ENCODE measurements at regions not wholly inside any gene's neighbourhood (a gene's known extent, or its start where the extent isn't known, plus 50 kb on each side); places are given as distances from the start of the nearest gene placed in this dataset.

DNA sequence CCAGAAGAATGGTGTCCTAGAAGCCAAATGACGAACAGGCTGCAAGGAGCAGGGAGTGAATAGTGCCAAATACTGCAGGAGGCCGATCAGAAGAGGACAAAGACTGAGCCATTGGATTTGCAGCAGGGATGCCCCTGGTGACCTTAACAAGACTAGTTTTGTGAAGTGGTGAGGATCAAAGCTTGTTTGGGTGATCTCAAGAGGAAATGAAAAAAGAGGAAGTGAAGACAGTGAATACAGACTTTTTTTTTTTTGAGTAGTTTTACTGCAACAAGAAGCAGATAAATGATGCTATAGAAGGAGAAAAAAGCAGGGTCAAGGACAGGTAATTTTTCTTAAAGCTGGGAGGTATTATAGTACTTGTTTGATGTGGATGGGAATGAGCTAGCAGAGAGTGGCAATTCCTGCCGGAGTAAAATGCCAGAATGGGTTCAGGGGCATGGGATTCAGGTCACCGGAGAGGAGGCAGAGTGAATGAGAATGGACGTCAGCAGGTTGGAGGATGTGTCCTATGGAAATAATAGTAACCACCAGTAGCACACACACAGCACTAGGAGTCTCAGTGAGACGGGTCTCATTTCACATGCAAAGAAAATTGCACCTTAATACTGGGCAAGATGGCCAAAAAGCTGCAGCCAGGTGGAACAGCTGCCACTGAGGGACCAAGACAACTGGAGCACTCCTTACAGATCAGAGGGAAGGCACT lies 345.8 kb upstream of the CCDC196 start:
- Mint-ChIP-seq H3K9me3 (peaks cover 11% of the 10 kb centered on the region), H3K27ac (no peak overlapping the region), H3K36me3 (ENCODE audit: low read depth) (no peaks in the 10 kb centered on the region), H3K4me3 (no peak overlapping the region), H3K27me3 (ENCODE audit: insufficient read depth) (peaks cover 3% of the 10 kb centered on the region), H3K4me1 (no peaks in the 10 kb centered on the region)
- no peak overlapping the region for H3K9ac ChIP-seq (ENCODE audit: extremely low read depth, low read length, poor library complexity, severe bottlenecking)
- TF ChIP-seq, protein P1, sequence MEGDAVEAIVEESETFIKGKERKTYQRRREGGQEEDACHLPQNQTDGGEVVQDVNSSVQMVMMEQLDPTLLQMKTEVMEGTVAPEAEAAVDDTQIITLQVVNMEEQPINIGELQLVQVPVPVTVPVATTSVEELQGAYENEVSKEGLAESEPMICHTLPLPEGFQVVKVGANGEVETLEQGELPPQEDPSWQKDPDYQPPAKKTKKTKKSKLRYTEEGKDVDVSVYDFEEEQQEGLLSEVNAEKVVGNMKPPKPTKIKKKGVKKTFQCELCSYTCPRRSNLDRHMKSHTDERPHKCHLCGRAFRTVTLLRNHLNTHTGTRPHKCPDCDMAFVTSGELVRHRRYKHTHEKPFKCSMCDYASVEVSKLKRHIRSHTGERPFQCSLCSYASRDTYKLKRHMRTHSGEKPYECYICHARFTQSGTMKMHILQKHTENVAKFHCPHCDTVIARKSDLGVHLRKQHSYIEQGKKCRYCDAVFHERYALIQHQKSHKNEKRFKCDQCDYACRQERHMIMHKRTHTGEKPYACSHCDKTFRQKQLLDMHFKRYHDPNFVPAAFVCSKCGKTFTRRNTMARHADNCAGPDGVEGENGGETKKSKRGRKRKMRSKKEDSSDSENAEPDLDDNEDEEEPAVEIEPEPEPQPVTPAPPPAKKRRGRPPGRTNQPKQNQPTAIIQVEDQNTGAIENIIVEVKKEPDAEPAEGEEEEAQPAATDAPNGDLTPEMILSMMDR (conservative IDR thresholded peaks at IDR 0.05), result no peak
- 90 to 91% methylated on average over 2 to 6 of the region's 6 CpGs for WGBS, 2 experiments (ENCODE audit: insufficient coverage in 1 of 2, insufficient read length in 1 of 2)
- H3K4me1 ChIP-seq (ENCODE audit: control insufficient read depth, insufficient read depth, low read length), result no peaks in the 10 kb centered on the region
- H3K27ac ChIP-seq (ENCODE audit: low read depth, low read length), result no peak overlapping the region
- no peaks in the 10 kb centered on the region for H3K36me3 ChIP-seq (ENCODE audit: control insufficient read depth, insufficient read depth, low read length)
- H3K27me3 ChIP-seq (ENCODE audit: control insufficient read depth, insufficient read depth, low read length, poor library complexity, severe bottlenecking), result no peaks in the 10 kb centered on the region
- DNase-seq, result no peak
- H3K4me3 ChIP-seq (ENCODE audit: low read length), result no peak overlapping the region
- H3K9me3 ChIP-seq (ENCODE audit: control insufficient read depth, low read length), result peaks cover 4% of the 10 kb centered on the region

GRCh38 chr14:66140963-66141362 lies 345.2 kb upstream of the CCDC196 start:
- Histone ChIP-seq H3K4me3 (ENCODE audit: low read length) (no peak overlapping the region), H3K27me3 (ENCODE audit: control insufficient read depth, insufficient read depth, low read length, poor library complexity, severe bottlenecking) (no peaks in the 10 kb centered on the region), H3K9me3 (ENCODE audit: control insufficient read depth, low read length) (peaks cover 10% of the 10 kb centered on the region), H3K27ac (ENCODE audit: low read depth, low read length) (no peak overlapping the region), H3K36me3 (ENCODE audit: control insufficient read depth, insufficient read depth, low read length) (no peaks in the 10 kb centered on the region), H3K4me1 (ENCODE audit: control insufficient read depth, insufficient read depth, low read length) (no peaks in the 10 kb centered on the region), H3K9ac (ENCODE audit: extremely low read depth, low read length, poor library complexity, severe bottlenecking) (no peak overlapping the region)
- H3K27me3 Mint-ChIP-seq (ENCODE audit: insufficient read depth), result peaks cover 3% of the 10 kb centered on the region
- H3K27ac Mint-ChIP-seq, result no peak overlapping the region
- 98 to 100% methylated on average over 3 of the region's 3 CpGs for WGBS, 2 experiments (ENCODE audit: insufficient coverage in 1 of 2, insufficient read length in 1 of 2)
- no peaks in the 10 kb centered on the region for H3K4me1 Mint-ChIP-seq
- TF ChIP-seq, protein P1 (conservative IDR thresholded peaks at IDR 0.05), result no peak
- H3K36me3 Mint-ChIP-seq (ENCODE audit: low read depth), result no peaks in the 10 kb centered on the region
- peaks cover 17% of the 10 kb centered on the region for H3K9me3 Mint-ChIP-seq
- no peak overlapping the region for H3K4me3 Mint-ChIP-seq
- DNase-seq, result no peak

DNA sequence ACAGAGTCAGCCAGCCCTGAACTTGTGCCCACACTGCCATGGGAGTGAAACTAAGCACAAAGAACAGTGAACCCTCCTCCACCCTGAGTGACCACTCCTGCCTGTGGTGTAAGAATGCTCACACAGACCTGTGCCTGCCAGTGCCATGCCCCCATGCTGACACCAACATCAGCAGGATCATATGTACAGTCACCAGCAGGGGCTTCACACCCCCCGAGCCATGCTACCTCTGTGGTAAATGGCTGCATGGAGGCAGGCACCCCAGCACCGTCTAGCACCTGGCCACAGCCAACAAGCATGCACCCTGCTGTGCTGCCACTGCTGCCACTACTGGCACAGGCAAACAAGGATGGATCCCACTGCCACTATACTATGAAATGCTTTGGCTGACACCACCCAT lies 344.4 kb upstream of the CCDC196 start:
- no peaks in the 10 kb centered on the region for H3K4me1 ChIP-seq (ENCODE audit: control insufficient read depth, insufficient read depth, low read length)
- DNase-seq, result no peak
- H3K36me3 ChIP-seq (ENCODE audit: control insufficient read depth, insufficient read depth, low read length), result no peaks in the 10 kb centered on the region
- no peaks in the 10 kb centered on the region for H3K27me3 ChIP-seq (ENCODE audit: control insufficient read depth, insufficient read depth, low read length, poor library complexity, severe bottlenecking)
- no peak overlapping the region for H3K9ac ChIP-seq (ENCODE audit: extremely low read depth, low read length, poor library complexity, severe bottlenecking)
- H3K27me3 Mint-ChIP-seq (ENCODE audit: insufficient read depth), result peaks cover 4% of the 10 kb centered on the region
- WGBS, 2 experiments (ENCODE audit: insufficient coverage in 1 of 2, insufficient read length in 1 of 2), result 92% methylated on average over 2 of the region's 2 CpGs; no CpG with 5 or more reads in 1 of the 2 experiments
- no peak overlapping the region for H3K27ac ChIP-seq (ENCODE audit: low read depth, low read length)
- H3K9me3 ChIP-seq (ENCODE audit: control insufficient read depth, low read length), result peaks cover 13% of the 10 kb centered on the region
- TF ChIP-seq, protein P1 (conservative IDR thresholded peaks at IDR 0.05), result no peak
- no peak overlapping the region for H3K4me3 ChIP-seq (ENCODE audit: low read length)
- H3K4me1 Mint-ChIP-seq, result no peaks in the 10 kb centered on the region
- H3K9me3 Mint-ChIP-seq, result peaks cover 21% of the 10 kb centered on the region
- no peak overlapping the region for H3K4me3 Mint-ChIP-seq
- no peaks in the 10 kb centered on the region for H3K36me3 Mint-ChIP-seq (ENCODE audit: low read depth)
- no peak overlapping the region for H3K27ac Mint-ChIP-seq

Measured in endodermal cell (in vitro differentiated cells).